ENCODE measurements at regions not wholly inside any gene's neighbourhood (a gene's known extent, or its start where the extent isn't known, plus 50 kb on each side); places are given as distances from the start of the nearest gene placed in this dataset.

DNA sequence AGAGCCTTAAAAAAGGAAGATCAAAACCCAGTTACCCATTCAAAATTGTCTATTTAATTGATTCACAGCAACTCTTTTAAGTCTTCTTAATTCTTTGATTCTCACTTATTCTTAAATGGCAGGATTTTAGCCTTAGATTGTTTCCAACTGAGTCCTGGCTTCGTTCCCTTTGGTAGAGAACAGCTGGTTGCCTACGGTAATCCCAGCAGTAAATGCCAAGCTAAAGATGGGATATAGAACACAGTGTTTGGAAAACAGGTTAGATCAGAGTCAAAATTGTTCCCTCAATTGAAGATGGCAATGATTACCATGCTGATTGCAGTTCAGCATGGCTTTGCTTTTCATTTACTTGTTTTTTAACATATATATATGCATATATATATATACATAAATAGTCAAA, 300.9 kb downstream of the PYDC2 start:
- TF ChIP-seq, protein P1, sequence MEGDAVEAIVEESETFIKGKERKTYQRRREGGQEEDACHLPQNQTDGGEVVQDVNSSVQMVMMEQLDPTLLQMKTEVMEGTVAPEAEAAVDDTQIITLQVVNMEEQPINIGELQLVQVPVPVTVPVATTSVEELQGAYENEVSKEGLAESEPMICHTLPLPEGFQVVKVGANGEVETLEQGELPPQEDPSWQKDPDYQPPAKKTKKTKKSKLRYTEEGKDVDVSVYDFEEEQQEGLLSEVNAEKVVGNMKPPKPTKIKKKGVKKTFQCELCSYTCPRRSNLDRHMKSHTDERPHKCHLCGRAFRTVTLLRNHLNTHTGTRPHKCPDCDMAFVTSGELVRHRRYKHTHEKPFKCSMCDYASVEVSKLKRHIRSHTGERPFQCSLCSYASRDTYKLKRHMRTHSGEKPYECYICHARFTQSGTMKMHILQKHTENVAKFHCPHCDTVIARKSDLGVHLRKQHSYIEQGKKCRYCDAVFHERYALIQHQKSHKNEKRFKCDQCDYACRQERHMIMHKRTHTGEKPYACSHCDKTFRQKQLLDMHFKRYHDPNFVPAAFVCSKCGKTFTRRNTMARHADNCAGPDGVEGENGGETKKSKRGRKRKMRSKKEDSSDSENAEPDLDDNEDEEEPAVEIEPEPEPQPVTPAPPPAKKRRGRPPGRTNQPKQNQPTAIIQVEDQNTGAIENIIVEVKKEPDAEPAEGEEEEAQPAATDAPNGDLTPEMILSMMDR (IDR thresholded peaks at IDR 0.05; ENCODE audit: low read depth, low read length), result no peak
- TF ChIP-seq EZH2phosphoT487 (IDR thresholded peaks at IDR 0.05; ENCODE audit: low read depth), result no peak

Data from OCI-LY3 (cell line).